ENCODE measurements at regions not wholly inside any gene's neighbourhood (a gene's known extent, or its start where the extent isn't known, plus 50 kb on each side); places are given as distances from the start of the nearest gene placed in this dataset.

- Mint-ChIP-seq H3K27ac (no peak overlapping the region), H3K27me3 (ENCODE audit: low read depth) (no peaks in the 10 kb centered on the region)
These were observed 214.3 kb downstream of the FOXO1 start for GRCh38 chr13:40452038-40452666.

GRCh38 chr13:40452741-40453334 lies 213.6 kb downstream of the FOXO1 start:
- Mint-ChIP-seq H3K27me3 (ENCODE audit: low read depth) (no peaks in the 10 kb centered on the region), H3K9me3 (peaks cover 9% of the 10 kb centered on the region), H3K4me1 (ENCODE audit: low read depth) (peaks cover 18% of the 10 kb centered on the region), H3K36me3 (ENCODE audit: low read depth) (no peaks in the 10 kb centered on the region), H3K4me3 (no peak overlapping the region), H3K27ac (no peak overlapping the region)
- DNase-seq = no peak
- CTCF ChIA-PET = interaction anchor here (0.6 to 1.0 kb wide), 2 partner anchors 11 to 234 kb away, joined by 3 to 4 read pairs; no protein-coding TSS in a partner anchor
- intact Hi-C loops (cut with micrococcal nuclease) = no loop called here

More at GRCh38 chr13:40452038-40452666, 214.3 kb downstream of the FOXO1 start:
- no peak overlapping the region for H3K4me3 Mint-ChIP-seq
- DNase-seq = no peak
- H3K36me3 Mint-ChIP-seq (ENCODE audit: low read depth) = no peaks in the 10 kb centered on the region
- peaks cover 18% of the 10 kb centered on the region for H3K4me1 Mint-ChIP-seq (ENCODE audit: low read depth)
- CTCF ChIA-PET = interaction anchor here (1.0 kb wide), 1 partner anchor 12 kb away, joined by 3 read pairs; no protein-coding TSS in a partner anchor
- peaks cover 9% of the 10 kb centered on the region for H3K9me3 Mint-ChIP-seq
- intact Hi-C loops (cut with micrococcal nuclease) = no loop called here

DNA sequence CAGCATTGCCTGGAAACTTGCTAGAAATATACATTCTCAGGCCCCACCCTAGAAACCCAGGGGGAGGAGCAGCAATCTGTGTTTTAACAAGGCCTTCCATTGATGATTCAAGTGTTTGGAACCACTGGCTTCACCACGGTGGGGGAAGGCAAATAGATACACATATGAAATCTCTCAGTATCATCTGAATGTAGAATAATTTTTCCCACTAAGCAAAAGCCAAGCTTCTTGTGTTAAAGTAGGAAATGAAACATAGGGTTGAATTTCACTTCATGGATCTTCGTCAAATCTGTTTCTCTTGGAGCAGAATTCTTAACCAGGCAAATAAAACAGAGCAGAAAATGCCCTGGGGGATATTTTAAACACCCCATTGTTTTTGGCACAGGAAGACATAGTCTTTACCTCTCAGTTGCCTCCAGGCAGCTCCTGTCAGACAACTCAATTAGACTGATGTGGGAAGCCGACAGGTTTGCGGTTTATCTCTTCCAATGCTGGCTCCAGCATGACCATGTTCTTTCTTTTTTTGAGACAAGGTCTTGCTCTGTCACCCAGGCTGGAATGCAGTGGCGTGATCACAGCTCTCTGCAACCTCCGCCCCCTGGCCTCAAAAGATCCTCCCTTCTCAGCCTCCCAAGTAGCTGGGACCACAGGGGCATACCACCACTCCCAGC lies 213.0 kb downstream of the FOXO1 start:
- no peaks in the 10 kb centered on the region for H3K36me3 Mint-ChIP-seq (ENCODE audit: low read depth)
- CTCF ChIA-PET = interaction anchor here (0.6 to 1.0 kb wide), 2 partner anchors 11 to 233 kb away, joined by 3 to 4 read pairs; no protein-coding TSS in a partner anchor
- H3K4me1 Mint-ChIP-seq (ENCODE audit: low read depth) = peaks cover 18% of the 10 kb centered on the region
- H3K27ac Mint-ChIP-seq = no peak overlapping the region
- no peak for DNase-seq
- no peaks in the 10 kb centered on the region for H3K27me3 Mint-ChIP-seq (ENCODE audit: low read depth)
- intact Hi-C loops (cut with micrococcal nuclease) = no loop called here
- H3K9me3 Mint-ChIP-seq = peaks cover 9% of the 10 kb centered on the region
- no peak overlapping the region for H3K4me3 Mint-ChIP-seq

DNA sequence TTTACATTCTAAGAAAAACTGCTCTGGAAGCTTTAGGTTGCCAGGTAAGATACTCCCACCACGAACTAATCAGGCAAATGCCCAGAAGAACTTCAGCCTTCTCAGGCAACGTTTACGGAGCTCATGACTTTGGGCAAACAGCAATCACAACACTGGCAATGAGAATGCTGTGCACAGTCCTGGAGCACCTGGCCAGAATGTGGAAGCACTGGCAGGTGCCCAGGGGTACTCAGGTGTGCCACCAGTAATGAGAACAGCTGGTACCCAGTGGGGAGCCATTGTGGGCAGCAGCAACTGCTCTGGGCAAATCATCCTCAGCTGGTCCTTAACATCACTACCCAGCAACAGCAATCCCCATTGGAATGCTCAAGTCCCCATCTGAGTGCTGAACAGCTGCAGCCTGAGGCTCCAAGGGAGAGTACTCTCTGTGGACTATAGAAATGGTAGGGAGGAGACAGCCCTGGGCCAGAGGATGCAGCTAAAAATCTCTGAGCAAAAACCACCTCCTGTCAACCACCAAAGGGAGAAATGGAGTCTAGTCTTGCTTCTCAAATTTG lies 210.0 kb downstream of the FOXO1 start:
- H3K27me3 Mint-ChIP-seq (ENCODE audit: low read depth) = no peaks in the 10 kb centered on the region
- H3K9me3 Mint-ChIP-seq = no peaks in the 10 kb centered on the region
- DNase-seq = no peak
- intact Hi-C loops (cut with micrococcal nuclease) = no loop called here
- no peaks in the 10 kb centered on the region for H3K36me3 Mint-ChIP-seq (ENCODE audit: low read depth)
- peaks cover 13% of the 10 kb centered on the region for H3K4me1 Mint-ChIP-seq (ENCODE audit: low read depth)
- H3K4me3 Mint-ChIP-seq = no peak overlapping the region
- CTCF ChIA-PET = interaction anchor here (0.8 to 1.3 kb wide), 2 partner anchors 18 to 20 kb away, joined by 3 to 4 read pairs; no protein-coding TSS in a partner anchor
- no peak overlapping the region for H3K27ac Mint-ChIP-seq

GRCh38 chr13:40456979-40457553 lies 209.4 kb downstream of the FOXO1 start:
- intact Hi-C loops (cut with micrococcal nuclease) = no loop called here
- no peaks in the 10 kb centered on the region for H3K36me3 Mint-ChIP-seq (ENCODE audit: low read depth)
- no peak for DNase-seq
- H3K27me3 Mint-ChIP-seq (ENCODE audit: low read depth) = no peaks in the 10 kb centered on the region
- CTCF ChIA-PET = interaction anchor here (1.3 kb wide), 1 partner anchor 17 kb away, joined by 4 read pairs; no protein-coding TSS in a partner anchor
- no peak overlapping the region for H3K4me3 Mint-ChIP-seq
- no peak overlapping the region for H3K27ac Mint-ChIP-seq
- peaks cover 13% of the 10 kb centered on the region for H3K4me1 Mint-ChIP-seq (ENCODE audit: low read depth)
- H3K9me3 Mint-ChIP-seq = no peaks in the 10 kb centered on the region

- H3K9me3 Mint-ChIP-seq = no peaks in the 10 kb centered on the region
- no peaks in the 10 kb centered on the region for H3K36me3 Mint-ChIP-seq (ENCODE audit: low read depth)
- intact Hi-C loops (cut with micrococcal nuclease) = no loop called here
These were observed 208.3 kb downstream of the FOXO1 start for GRCh38 chr13:40457929-40458719.

DNA sequence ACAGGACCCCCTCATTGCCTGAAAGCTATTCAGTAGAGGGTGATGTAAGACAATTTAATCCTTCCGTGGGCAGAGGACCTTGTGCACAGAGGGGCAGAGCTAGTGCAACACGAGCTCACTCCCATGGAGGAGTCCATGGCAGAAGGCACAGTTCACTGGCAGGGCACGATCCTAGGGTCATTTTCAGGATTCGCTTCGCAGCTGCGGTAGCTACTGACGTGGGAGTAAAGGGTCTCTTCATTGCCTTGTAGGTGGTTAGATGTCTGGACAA lies 207.8 kb downstream of the FOXO1 start:
- intact Hi-C loops (cut with micrococcal nuclease) = no loop called here
- Mint-ChIP-seq H3K9me3 (no peaks in the 10 kb centered on the region), H3K4me1 (ENCODE audit: low read depth) (no peaks in the 10 kb centered on the region), H3K27me3 (ENCODE audit: low read depth) (no peaks in the 10 kb centered on the region), H3K27ac (no peak overlapping the region), H3K4me3 (no peak overlapping the region), H3K36me3 (ENCODE audit: low read depth) (no peaks in the 10 kb centered on the region)
- DNase-seq = no peak
- CTCF ChIA-PET = interaction anchor here (0.5 to 0.9 kb wide), 3 partner anchors 51 to 693 kb away, joined by 3 read pairs; no protein-coding TSS in a partner anchor

More at GRCh38 chr13:40457929-40458719, 208.3 kb downstream of the FOXO1 start:
- Mint-ChIP-seq H3K27me3 (ENCODE audit: low read depth) (no peaks in the 10 kb centered on the region), H3K4me1 (ENCODE audit: low read depth) (peaks cover 5% of the 10 kb centered on the region), H3K27ac (no peak overlapping the region), H3K4me3 (no peak overlapping the region)
- no peak for DNase-seq
- CTCF ChIA-PET = interaction anchor here (0.5 to 0.9 kb wide), 3 partner anchors 51 to 693 kb away, joined by 3 read pairs; no protein-coding TSS in a partner anchor

- H3K27ac Mint-ChIP-seq = no peak overlapping the region
- intact Hi-C loops (cut with micrococcal nuclease) = no loop called here
- H3K36me3 Mint-ChIP-seq (ENCODE audit: low read depth) = no peaks in the 10 kb centered on the region
- no peaks in the 10 kb centered on the region for H3K9me3 Mint-ChIP-seq
- no peaks in the 10 kb centered on the region for H3K27me3 Mint-ChIP-seq (ENCODE audit: low read depth)
- H3K4me1 Mint-ChIP-seq (ENCODE audit: low read depth) = no peaks in the 10 kb centered on the region
- DNase-seq = no peak
- CTCF ChIA-PET = no interaction called here
- H3K4me3 Mint-ChIP-seq = no peak overlapping the region
These were observed 206.3 kb downstream of the FOXO1 start for GRCh38 chr13:40460116-40460515.

- CTCF ChIA-PET = interaction anchor here (0.6 to 1.2 kb wide), 2 partner anchors 12 to 25 kb away, joined by 3 read pairs; no protein-coding TSS in a partner anchor
These were observed 202.0 kb downstream of the FOXO1 start for GRCh38 chr13:40464337-40465014.

GRCh38 chr13:40465015-40465390 lies 201.4 kb downstream of the FOXO1 start:
- intact Hi-C loops (cut with micrococcal nuclease) = no loop called here
- Mint-ChIP-seq H3K9me3 (no peaks in the 10 kb centered on the region), H3K27ac (no peak overlapping the region), H3K36me3 (ENCODE audit: low read depth) (no peaks in the 10 kb centered on the region), H3K27me3 (ENCODE audit: low read depth) (no peaks in the 10 kb centered on the region), H3K4me1 (ENCODE audit: low read depth) (no peaks in the 10 kb centered on the region), H3K4me3 (no peak overlapping the region)
- DNase-seq = no peak
- CTCF ChIA-PET = interaction anchor here (0.6 kb wide), 1 partner anchor 25 kb away, joined by 3 read pairs; no protein-coding TSS in a partner anchor

More at GRCh38 chr13:40464337-40465014, 202.0 kb downstream of the FOXO1 start:
- no peaks in the 10 kb centered on the region for H3K36me3 Mint-ChIP-seq (ENCODE audit: low read depth)
- H3K4me1 Mint-ChIP-seq (ENCODE audit: low read depth) = no peaks in the 10 kb centered on the region
- no peak overlapping the region for H3K4me3 Mint-ChIP-seq
- no peaks in the 10 kb centered on the region for H3K27me3 Mint-ChIP-seq (ENCODE audit: low read depth)
- intact Hi-C loops (cut with micrococcal nuclease) = no loop called here
- H3K9me3 Mint-ChIP-seq = no peaks in the 10 kb centered on the region
- DNase-seq = no peak
- H3K27ac Mint-ChIP-seq = no peak overlapping the region

DNA sequence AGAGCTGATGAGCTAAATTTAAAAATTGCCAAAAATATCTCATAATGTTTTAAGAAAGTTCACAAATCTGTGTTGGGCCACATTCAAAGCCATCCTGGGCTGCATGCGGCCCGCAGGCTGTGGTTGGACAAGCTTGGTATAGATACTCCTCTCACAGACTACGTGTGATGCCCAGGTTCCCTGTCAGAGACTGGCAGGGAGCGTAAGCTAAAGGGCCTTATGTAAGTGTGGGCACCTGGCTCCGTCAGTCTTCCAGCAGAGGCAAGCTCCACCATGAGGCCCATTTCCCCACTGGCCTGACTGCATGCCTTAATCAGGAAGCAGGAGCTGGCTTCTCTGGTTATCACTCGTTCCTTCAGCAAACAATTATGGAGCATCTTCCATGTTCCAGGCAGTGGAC lies 200.2 kb downstream of the FOXO1 start:
- peaks cover under 1% of the 10 kb centered on the region for H3K36me3 Mint-ChIP-seq (ENCODE audit: low read depth)
- no peaks in the 10 kb centered on the region for H3K4me1 Mint-ChIP-seq (ENCODE audit: low read depth)
- H3K9me3 Mint-ChIP-seq = no peaks in the 10 kb centered on the region
- H3K4me3 Mint-ChIP-seq = no peak overlapping the region
- intact Hi-C loops (cut with micrococcal nuclease) = no loop called here
- no peak for DNase-seq
- no peaks in the 10 kb centered on the region for H3K27me3 Mint-ChIP-seq (ENCODE audit: low read depth)
- CTCF ChIA-PET = no interaction called here
- no peak overlapping the region for H3K27ac Mint-ChIP-seq
